Smooth muscle cell (in vitro differentiated cells): ENCODE measurements at regions not wholly inside any gene's neighbourhood (a gene's known extent, or its start where the extent isn't known, plus 50 kb on each side); places are given as distances from the start of the nearest gene placed in this dataset.

Experiments
- DNase-seq: peaks from one replicate; lab custom pipeline; 2025; ENCODE audit not compliant: unreplicated experiment; lab: John Stamatoyannopoulos, UW
- H2AFZ ChIP-seq: fragments of 200-600 bp; sonication (generic); 2 replicates; pipeline ENCODE4 v1.6.0; 2016; ENCODE audit warnings: antibody characterized with exemption, low read depth, mild to moderate bottlenecking
- H3F3A ChIP-seq: fragments of 200-600 bp; sonication (generic); 2 replicates; pipeline ENCODE4 v1.6.0; 2017; ENCODE audit warnings: antibody characterized with exemption, low read depth
- H3K27ac ChIP-seq: fragments of 200-600 bp; sonication (generic); 2 replicates; pipeline ENCODE4 v1.5.1; 2016; ENCODE audit warnings: low read depth, mild to moderate bottlenecking
- H3K27me3 ChIP-seq: fragments of 200-600 bp; sonication (generic); 2 replicates; pipeline ENCODE4 v1.6.1; 2016; ENCODE audit warnings: low read depth, mild to moderate bottlenecking
- H3K36me3 ChIP-seq: fragments of 200-600 bp; sonication (generic); 2 replicates; pipeline ENCODE4 v1.5.1; 2016; ENCODE audit warnings: low read depth
- H3K4me1 ChIP-seq: fragments of 200-600 bp; sonication (generic); 2 replicates; pipeline ENCODE4 v1.5.1; 2016; ENCODE audit warnings: low read depth
- H3K4me2 ChIP-seq: fragments of 200-600 bp; sonication (generic); 2 replicates; pipeline ENCODE4 v1.6.0; 2016; ENCODE audit warnings: mild to moderate bottlenecking
- H3K4me3 ChIP-seq: fragments of 200-600 bp; sonication (generic); 2 replicates; pipeline ENCODE4 v1.5.1; 2016; ENCODE audit warnings: mild to moderate bottlenecking
- H3K79me2 ChIP-seq: fragments of 200-600 bp; sonication (generic); 2 replicates; pipeline ENCODE4 v1.6.0; 2016; ENCODE audit warnings: low read depth, mild to moderate bottlenecking
- H3K9ac ChIP-seq: fragments of 200-600 bp; sonication (generic); 2 replicates; pipeline ENCODE4 v1.6.0; 2016; ENCODE audit warnings: low read depth
- H3K9me3 ChIP-seq: fragments of 200-600 bp; sonication (generic); replicated peaks from 2 replicates; pipeline ENCODE4 v1.5.1; 2016; ENCODE audit warnings: low read depth
- H4K20me1 ChIP-seq: fragments of 200-600 bp; sonication (generic); 2 replicates; pipeline ENCODE4 v1.6.0; 2016; ENCODE audit warnings: low read depth
- CTCF ChIP-seq: fragments of 200-600 bp; sonication (generic); IDR thresholded peaks from 2 replicates; pipeline ENCODE4 v1.5.1; 2017; ENCODE audit warnings: borderline replicate concordance, mild to moderate bottlenecking, antibody characterized with exemption; ENCODE audit not compliant: insufficient read depth, poor library complexity, severe bottlenecking
- WGBS: methylation state at CpG from one replicate; pipeline ENCODE4 v1.1.7; 2016; ENCODE audit warnings: low lambda C conversion rate; 5-methylcytosine and 5-hydroxymethylcytosine counted together

GRCh38 chr5:175321927-175322532 lies 122.0 kb downstream of the DRD1 start:
- no peaks in the 10 kb centered on the region for H3K4me1 ChIP-seq

GRCh38 chr5:175319199-175319598 lies 124.8 kb downstream of the DRD1 start:
- 46% methylated on average over 2 of the region's 2 CpGs for WGBS
- H3K27me3 ChIP-seq: peaks cover 27% of the 10 kb centered on the region
- H3K79me2 ChIP-seq: no peaks in the 10 kb centered on the region
- no peak overlapping the region for H3K4me3 ChIP-seq
- H3K4me1 ChIP-seq: no peaks in the 10 kb centered on the region
- no peak overlapping the region for H3K27ac ChIP-seq
- no peak for DNase-seq
- no peaks in the 10 kb centered on the region for H3K36me3 ChIP-seq
- H3K9me3 ChIP-seq: no peaks in the 10 kb centered on the region
- no peaks in the 10 kb centered on the region for H3F3A ChIP-seq
- no peak overlapping the region for H3K9ac ChIP-seq
- TF ChIP-seq CTCF: no peak
- H4K20me1 ChIP-seq: no peaks in the 10 kb centered on the region
- no peak overlapping the region for H2AFZ ChIP-seq
- H3K4me2 ChIP-seq: no peak overlapping the region

More at GRCh38 chr5:175321927-175322532, 122.0 kb downstream of the DRD1 start:
- no peak for TF ChIP-seq CTCF
- no peaks in the 10 kb centered on the region for H3F3A ChIP-seq
- no peak overlapping the region for H3K4me3 ChIP-seq
- no peaks in the 10 kb centered on the region for H3K79me2 ChIP-seq
- H3K9me3 ChIP-seq: no peaks in the 10 kb centered on the region
- DNase-seq: peak; percentile 2
- H3K9ac ChIP-seq: no peak overlapping the region
- H3K36me3 ChIP-seq: no peaks in the 10 kb centered on the region
- H3K27ac ChIP-seq: no peak overlapping the region
- WGBS: 35% methylated on average over 3 of the region's 3 CpGs
- H4K20me1 ChIP-seq: no peaks in the 10 kb centered on the region
- H2AFZ ChIP-seq: no peak overlapping the region
- H3K4me2 ChIP-seq: no peak overlapping the region
- peaks cover under 1% of the 10 kb centered on the region for H3K27me3 ChIP-seq

GRCh38 chr5:175317872-175318271 lies 126.1 kb downstream of the DRD1 start:
- Histone ChIP-seq H3K9ac (no peak overlapping the region), H3K4me3 (no peak overlapping the region), H3K9me3 (no peaks in the 10 kb centered on the region), H3K27me3 (peaks cover 30% of the 10 kb centered on the region), H3K4me1 (no peaks in the 10 kb centered on the region), H3K27ac (no peak overlapping the region), H3K36me3 (no peaks in the 10 kb centered on the region), H2AFZ (no peak overlapping the region), H3K79me2 (no peaks in the 10 kb centered on the region), H3K4me2 (no peak overlapping the region), H3F3A (no peaks in the 10 kb centered on the region), H4K20me1 (no peaks in the 10 kb centered on the region)
- TF ChIP-seq CTCF: no peak
- no peak for DNase-seq

- DNase-seq: no peak
- Histone ChIP-seq H3K9ac (no peak overlapping the region), H4K20me1 (no peaks in the 10 kb centered on the region), H3K27me3 (peaks cover 5% of the 10 kb centered on the region), H3K9me3 (no peaks in the 10 kb centered on the region), H3K27ac (no peak overlapping the region), H2AFZ (no peak overlapping the region), H3K36me3 (no peaks in the 10 kb centered on the region), H3K79me2 (no peaks in the 10 kb centered on the region), H3K4me1 (no peaks in the 10 kb centered on the region), H3K4me2 (no peak overlapping the region), H3F3A (no peaks in the 10 kb centered on the region), H3K4me3 (no peak overlapping the region)
- WGBS: 92% methylated on average over 2 of the region's 2 CpGs
- TF ChIP-seq CTCF: no peak
Observed at GRCh38 chr5:175309218-175309810, 134.7 kb downstream of the DRD1 start.
